Upper lobe of left lung (tissue), 6 donors: ENCODE measurements at regions not wholly inside any gene's neighbourhood (a gene's known extent, or its start where the extent isn't known, plus 50 kb on each side); places are given as distances from the start of the nearest gene placed in this dataset.

Experiments
- ATAC-seq, 2 donors: fragments of 200-7000 bp; cut with Tn5 transposase; one replicate each; pipeline ENCODE4 v1.9.1; 2022; ENCODE audit warnings: mild to moderate bottlenecking in 2 of 2, moderate library complexity in 2 of 2; ENCODE audit not compliant: low FRiP score in 2 of 2
- DNase-seq, 2 donors: peaks; one replicate each; pipeline ENCODE4 v3.0.0-alpha.2; 2019 to 2020
- H3K27ac ChIP-seq, 4 donors: fragments of 200-600 bp; sonication (generic); one replicate each; pipeline ENCODE4 v1.5.1; 2016 to 2019
- H3K27me3 ChIP-seq, 4 donors: fragments of 200-600 bp; sonication (generic); one replicate each; pipeline ENCODE4 v1.5.1; 2017 to 2019
- H3K36me3 ChIP-seq, 4 donors: fragments of 200-600 bp; sonication (generic); one replicate each; pipeline ENCODE4 v1.5.1; 2016 to 2019
- H3K4me1 ChIP-seq, 4 donors: fragments of 200-600 bp; sonication (generic); one replicate each; pipeline ENCODE4 v1.5.1; 2018 to 2019
- H3K4me3 ChIP-seq, 4 donors: fragments of 200-600 bp; sonication (generic); one replicate each; pipeline ENCODE4 v1.5.1; 2017 to 2019; ENCODE audit warnings: mild to moderate bottlenecking in 2 of 4, moderate library complexity in 1 of 4
- H3K9me3 ChIP-seq, 4 donors: fragments of 200-600 bp; sonication (generic); one replicate each; pipeline ENCODE4 v1.5.1; 2018 to 2019
- EP300 ChIP-seq, 4 donors: sonication (generic); formaldehyde crosslinking; IDR thresholded peaks; one replicate each; pipeline ENCODE4 v1.5.1; 2017; ENCODE audit warnings: antibody characterized with exemption in 4 of 4, control low read depth in 2 of 4
- POLR2A ChIP-seq, 4 donors: fragments of 450-650 bp; IDR thresholded peaks; one replicate each; pipeline ENCODE4 v1.5.1; 2016 to 2017; ENCODE audit warnings: antibody characterized with exemption in 4 of 4, mild to moderate bottlenecking in 2 of 4
- POLR2AphosphoS5 ChIP-seq, 2 donors: sonication (generic); formaldehyde crosslinking; IDR thresholded peaks; one replicate each; pipeline ENCODE4 v1.5.1; 2017; ENCODE audit warnings: antibody characterized with exemption in 2 of 2
- WGBS, 2 donors: methylation state at CpG; one replicate each; pipeline ENCODE4 v1.1.5; 2017 to 2018; 5-methylcytosine and 5-hydroxymethylcytosine counted together
- TF ChIP-seq, protein P1 (sequence below), 6 experiments: fragments of 450-650 bp in 4 of 6; fragments of 200-600 bp in 2 of 6; sonication (generic) in 2 of 6; IDR thresholded peaks; one replicate each; pipeline ENCODE4 v1.5.1; 2016 to 2019; ENCODE audit warnings: antibody characterized with exemption in 6 of 6
- donor health status: DM: no; HTN: no; CAD: no; lungs with moderate emphysema.
- donor health status: DM: no; HTN: yes; CAD: no; lungs with severe emphysema.

DNA sequence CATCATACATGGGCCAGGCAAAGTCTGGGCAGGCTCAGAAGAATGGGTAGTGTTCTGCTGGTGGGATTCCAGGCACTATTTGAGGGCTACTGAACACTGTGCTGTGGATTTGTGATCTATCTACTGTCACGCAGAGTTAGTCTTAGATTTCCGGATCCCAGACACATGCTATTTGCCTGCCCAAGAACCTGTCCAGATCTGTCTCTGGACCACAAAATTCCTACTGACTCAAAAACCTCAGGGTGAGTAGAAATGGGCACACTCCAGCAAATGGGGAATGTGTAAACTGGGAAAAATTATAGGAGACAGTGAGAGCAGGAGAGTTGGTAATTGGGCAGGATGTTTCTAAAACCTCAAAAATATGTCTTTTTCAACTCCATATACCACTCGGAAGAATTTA is 129.9 kb downstream of the GALC start:
- ATAC-seq (no peak), DNase-seq (no peak)
- H3K27ac ChIP-seq = no peak overlapping the region
- H3K4me1 ChIP-seq = no peaks in the 10 kb centered on the region
- no peaks in the 10 kb centered on the region for H3K27me3 ChIP-seq
- H3K36me3 ChIP-seq = no peaks in the 10 kb centered on the region
- TF ChIP-seq, protein P1, sequence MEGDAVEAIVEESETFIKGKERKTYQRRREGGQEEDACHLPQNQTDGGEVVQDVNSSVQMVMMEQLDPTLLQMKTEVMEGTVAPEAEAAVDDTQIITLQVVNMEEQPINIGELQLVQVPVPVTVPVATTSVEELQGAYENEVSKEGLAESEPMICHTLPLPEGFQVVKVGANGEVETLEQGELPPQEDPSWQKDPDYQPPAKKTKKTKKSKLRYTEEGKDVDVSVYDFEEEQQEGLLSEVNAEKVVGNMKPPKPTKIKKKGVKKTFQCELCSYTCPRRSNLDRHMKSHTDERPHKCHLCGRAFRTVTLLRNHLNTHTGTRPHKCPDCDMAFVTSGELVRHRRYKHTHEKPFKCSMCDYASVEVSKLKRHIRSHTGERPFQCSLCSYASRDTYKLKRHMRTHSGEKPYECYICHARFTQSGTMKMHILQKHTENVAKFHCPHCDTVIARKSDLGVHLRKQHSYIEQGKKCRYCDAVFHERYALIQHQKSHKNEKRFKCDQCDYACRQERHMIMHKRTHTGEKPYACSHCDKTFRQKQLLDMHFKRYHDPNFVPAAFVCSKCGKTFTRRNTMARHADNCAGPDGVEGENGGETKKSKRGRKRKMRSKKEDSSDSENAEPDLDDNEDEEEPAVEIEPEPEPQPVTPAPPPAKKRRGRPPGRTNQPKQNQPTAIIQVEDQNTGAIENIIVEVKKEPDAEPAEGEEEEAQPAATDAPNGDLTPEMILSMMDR (IDR thresholded peaks at IDR 0.05) = no peak
- no peak for TF ChIP-seq EP300 (IDR thresholded peaks at IDR 0.05)
- TF ChIP-seq POLR2AphosphoS5 (IDR thresholded peaks at IDR 0.05) = no peak
- no peak for TF ChIP-seq POLR2A (IDR thresholded peaks at IDR 0.05)
- WGBS, 2 donors = 92 to 94% methylated on average over 3 of the region's 3 CpGs
- H3K4me3 ChIP-seq = no peak overlapping the region
- no peaks in the 10 kb centered on the region for H3K9me3 ChIP-seq

DNA sequence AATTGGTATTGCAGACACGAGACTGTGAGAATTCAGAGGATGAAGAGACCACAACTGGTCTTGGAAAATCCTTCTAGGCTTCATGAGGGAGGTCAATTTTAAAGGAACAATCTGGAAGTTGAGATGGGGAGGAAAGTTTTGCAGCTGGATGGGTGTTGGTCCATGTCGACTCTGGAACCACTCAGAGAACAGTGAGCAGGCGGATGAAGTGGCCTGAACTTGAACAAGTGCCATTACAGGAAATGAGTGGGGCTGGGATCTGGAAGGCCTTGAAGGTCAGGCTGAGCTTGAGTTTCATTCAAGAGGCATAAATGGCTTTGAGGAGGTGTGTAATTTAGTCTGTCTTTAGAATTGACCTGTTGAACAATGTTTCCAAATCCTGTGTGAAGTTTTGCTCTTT is 140.9 kb downstream of the GALC start:
- no peaks in the 10 kb centered on the region for H3K36me3 ChIP-seq
- no peaks in the 10 kb centered on the region for H3K9me3 ChIP-seq
- H3K27ac ChIP-seq = no peak overlapping the region
- WGBS, 2 donors = 46 to 73% methylated on average over 2 to 3 of the region's 3 CpGs
- no peaks in the 10 kb centered on the region for H3K4me1 ChIP-seq
- no peak overlapping the region for H3K4me3 ChIP-seq
- no peak for TF ChIP-seq POLR2A (IDR thresholded peaks at IDR 0.05)
- no peak for TF ChIP-seq EP300 (IDR thresholded peaks at IDR 0.05)
- no peak for TF ChIP-seq POLR2AphosphoS5 (IDR thresholded peaks at IDR 0.05)
- TF ChIP-seq, protein P1 (IDR thresholded peaks at IDR 0.05) = no peak
- ATAC-seq (no peak), DNase-seq (no peak)
- no peaks in the 10 kb centered on the region for H3K27me3 ChIP-seq

DNA sequence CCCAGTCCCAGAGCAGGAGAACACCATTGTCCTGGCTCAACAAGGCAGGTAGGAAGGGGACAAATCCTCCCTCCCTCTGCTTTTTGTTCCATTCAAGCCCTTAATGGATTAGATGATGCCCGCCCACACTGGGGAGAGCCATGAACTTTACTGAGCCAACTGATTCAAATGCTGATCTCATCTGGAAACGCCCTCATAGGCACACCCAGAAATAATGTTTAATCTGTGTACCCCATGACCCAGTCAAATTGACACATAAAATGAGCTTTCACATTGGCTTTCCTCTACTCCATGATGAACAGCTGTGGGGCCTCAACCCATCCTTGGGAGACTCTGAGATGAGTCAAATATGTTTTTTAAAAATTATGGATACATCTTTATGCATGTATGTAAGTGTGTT is 141.8 kb downstream of the GALC start:
- ATAC-seq = peak in 1 of 2 donors; percentile 45
- H3K27ac ChIP-seq = no peak overlapping the region

DNA sequence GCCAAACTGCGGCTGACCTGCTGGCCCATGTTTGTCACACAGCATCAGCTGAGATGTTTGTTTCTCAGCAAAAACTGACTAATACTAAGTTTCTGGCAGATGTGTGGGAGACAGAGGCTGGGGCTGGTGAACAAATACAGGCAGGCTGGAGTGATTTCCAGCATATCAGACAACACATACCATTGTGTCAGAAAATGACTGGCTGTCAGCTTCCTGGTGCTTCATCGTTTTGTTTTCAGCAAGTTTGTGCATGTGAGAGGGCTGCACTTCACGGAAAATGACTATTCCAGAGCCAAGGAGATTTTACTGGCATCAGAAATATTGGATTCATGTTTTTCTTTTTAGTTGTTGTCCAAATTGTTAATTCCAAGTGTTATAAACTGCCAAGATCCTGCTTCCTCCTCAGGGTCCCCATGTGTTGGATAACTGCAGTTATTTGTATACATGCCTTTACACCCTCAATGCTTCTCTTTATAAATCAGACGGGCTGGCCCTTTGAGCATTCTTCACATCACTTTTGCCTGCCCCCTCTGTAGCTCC is 145.7 kb downstream of the GALC start:
- 57 to 63% methylated on average over 4 of the region's 4 CpGs for WGBS, 2 donors
- no peak for DNase-seq

More for the DNA sequence above, 141.8 kb downstream of the GALC start:
- Histone ChIP-seq H3K9me3 (no peaks in the 10 kb centered on the region), H3K4me1 (no peaks in the 10 kb centered on the region), H3K4me3 (no peak overlapping the region), H3K36me3 (no peaks in the 10 kb centered on the region), H3K27me3 (no peaks in the 10 kb centered on the region)
- DNase-seq = no peak
- WGBS, 2 donors = 64 to 78% methylated on average over 2 of the region's 2 CpGs
- no peak for TF ChIP-seq POLR2A (IDR thresholded peaks at IDR 0.05)
- TF ChIP-seq EP300 (IDR thresholded peaks at IDR 0.05) = no peak
- TF ChIP-seq, protein P1 (IDR thresholded peaks at IDR 0.05) = no peak
- TF ChIP-seq POLR2AphosphoS5 (IDR thresholded peaks at IDR 0.05) = no peak

More for the DNA sequence above, 145.7 kb downstream of the GALC start:
- TF ChIP-seq POLR2AphosphoS5 (IDR thresholded peaks at IDR 0.05) = no peak
- TF ChIP-seq EP300 (IDR thresholded peaks at IDR 0.05) = no peak
- TF ChIP-seq, protein P1 (IDR thresholded peaks at IDR 0.05) = no peak
- no peak for TF ChIP-seq POLR2A (IDR thresholded peaks at IDR 0.05)
- Histone ChIP-seq H3K4me1 (no peaks in the 10 kb centered on the region), H3K36me3 (no peaks in the 10 kb centered on the region), H3K9me3 (no peaks in the 10 kb centered on the region), H3K27ac (no peak overlapping the region), H3K27me3 (no peaks in the 10 kb centered on the region), H3K4me3 (no peak overlapping the region)
- ATAC-seq = no peak
